Astrocyte (in vitro differentiated cells and primary cell): ENCODE measurements at regions not wholly inside any gene's neighbourhood (a gene's known extent, or its start where the extent isn't known, plus 50 kb on each side); places are given as distances from the start of the nearest gene placed in this dataset.

Experiments used
- EZH2 ChIP-seq: IDR thresholded peaks from 2 replicates; pipeline ENCODE4 v1.6.1; 2012; ENCODE audit warnings: mild to moderate bottlenecking, low read length, inconsistent platforms; ENCODE audit not compliant: insufficient read depth
- TF ChIP-seq, protein P1 (sequence below): IDR thresholded peaks from 2 replicates; pipeline ENCODE4 v1.5.1; 2011; ENCODE audit warnings: low read depth, mild to moderate bottlenecking, inconsistent platforms, low read length, moderate library complexity; ENCODE audit not compliant: insufficient read depth

DNA sequence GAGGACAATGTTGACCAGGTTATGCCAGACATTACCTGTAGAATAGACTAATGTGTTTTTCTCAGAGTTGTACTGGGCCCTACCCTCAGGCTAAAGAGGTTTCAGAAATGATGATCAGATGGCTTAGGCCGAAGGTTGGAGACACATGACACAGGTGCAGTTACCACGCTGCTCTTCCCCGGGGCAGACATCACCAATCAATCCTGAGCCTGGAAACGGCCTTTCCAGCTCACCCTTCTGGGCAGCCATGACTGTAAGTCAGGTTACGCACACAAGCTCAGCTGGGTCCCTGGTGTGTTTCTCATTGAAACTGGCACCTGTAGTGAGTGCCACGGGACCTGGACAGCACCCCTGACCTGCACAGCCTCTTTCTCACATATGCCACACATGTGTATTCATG lies 299.3 kb downstream of the UQCRFS1 start:
- TF ChIP-seq, protein P1, sequence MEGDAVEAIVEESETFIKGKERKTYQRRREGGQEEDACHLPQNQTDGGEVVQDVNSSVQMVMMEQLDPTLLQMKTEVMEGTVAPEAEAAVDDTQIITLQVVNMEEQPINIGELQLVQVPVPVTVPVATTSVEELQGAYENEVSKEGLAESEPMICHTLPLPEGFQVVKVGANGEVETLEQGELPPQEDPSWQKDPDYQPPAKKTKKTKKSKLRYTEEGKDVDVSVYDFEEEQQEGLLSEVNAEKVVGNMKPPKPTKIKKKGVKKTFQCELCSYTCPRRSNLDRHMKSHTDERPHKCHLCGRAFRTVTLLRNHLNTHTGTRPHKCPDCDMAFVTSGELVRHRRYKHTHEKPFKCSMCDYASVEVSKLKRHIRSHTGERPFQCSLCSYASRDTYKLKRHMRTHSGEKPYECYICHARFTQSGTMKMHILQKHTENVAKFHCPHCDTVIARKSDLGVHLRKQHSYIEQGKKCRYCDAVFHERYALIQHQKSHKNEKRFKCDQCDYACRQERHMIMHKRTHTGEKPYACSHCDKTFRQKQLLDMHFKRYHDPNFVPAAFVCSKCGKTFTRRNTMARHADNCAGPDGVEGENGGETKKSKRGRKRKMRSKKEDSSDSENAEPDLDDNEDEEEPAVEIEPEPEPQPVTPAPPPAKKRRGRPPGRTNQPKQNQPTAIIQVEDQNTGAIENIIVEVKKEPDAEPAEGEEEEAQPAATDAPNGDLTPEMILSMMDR, result no peak
- no peak for TF ChIP-seq EZH2
